ENCODE measurements at regions not wholly inside any gene's neighbourhood (a gene's known extent, or its start where the extent isn't known, plus 50 kb on each side); places are given as distances from the start of the nearest gene placed in this dataset.
A peak's percentile ranks its signal among the peaks of the same experiment; 100 is the strongest.

- Mint-ChIP-seq H3K4me1 (ENCODE audit: low read depth, unreplicated experiment) (no peaks in the 10 kb centered on the region), H3K36me3 (ENCODE audit: low read depth, unreplicated experiment) (peaks cover 3% of the 10 kb centered on the region), H3K27ac (ENCODE audit: unreplicated experiment) (no peak overlapping the region), H3K9me3 (ENCODE audit: unreplicated experiment) (peaks cover 5% of the 10 kb centered on the region), H3K27me3 (ENCODE audit: low read depth, unreplicated experiment) (peaks cover 4% of the 10 kb centered on the region), H3K4me3 (ENCODE audit: unreplicated experiment) (no peak overlapping the region)
- DNase-seq (ENCODE audit: low read depth) (no peak), FAIRE-seq (no peak)
- Histone ChIP-seq H3K4me3 (ENCODE audit: insufficient read depth, low read depth, low read length) (no peak overlapping the region), H3K79me2 (ENCODE audit: insufficient read depth, low read length) (no peaks in the 10 kb centered on the region), H3K27me3 (ENCODE audit: insufficient read depth, low read length) (no peaks in the 10 kb centered on the region), H3K9me3 (ENCODE audit: insufficient read depth, low read depth, low read length) (no peaks in the 10 kb centered on the region), H3K4me1 (ENCODE audit: insufficient read depth, low read length) (peaks cover 14% of the 10 kb centered on the region), H3K27ac (ENCODE audit: low read depth, low read length) (peak overlapping the region; percentile 38), H3K9ac (ENCODE audit: low read length) (peak overlapping the region; percentile 60), H3K4me2 (ENCODE audit: low read length) (peak overlapping the region; percentile 49), H2AFZ (ENCODE audit: low read depth, low read length) (peak overlapping the region; percentile 77), H3K36me3 (ENCODE audit: insufficient read depth, low read length) (no peaks in the 10 kb centered on the region), H4K20me1 (ENCODE audit: insufficient read depth, low read length) (no peaks in the 10 kb centered on the region)
- TF ChIP-seq EZH2 (IDR thresholded peaks at IDR 0.05; ENCODE audit: insufficient read depth, low read length) (no peak), CTCF (IDR thresholded peaks at IDR 0.05; ENCODE audit: insufficient read depth, low read depth, low read length) (no peak)
Observed at GRCh38 chr9:134215699-134216448, 51.5 kb upstream of the RNU6ATAC start.

- peak overlapping the region; percentile 49 for H3K4me2 ChIP-seq (ENCODE audit: low read length)
- H3K4me1 Mint-ChIP-seq (ENCODE audit: low read depth, unreplicated experiment), result no peaks in the 10 kb centered on the region
- no peak overlapping the region for H3K27ac Mint-ChIP-seq (ENCODE audit: unreplicated experiment)
- peaks cover 14% of the 10 kb centered on the region for H3K4me1 ChIP-seq (ENCODE audit: insufficient read depth, low read length)
- H3K9me3 Mint-ChIP-seq (ENCODE audit: unreplicated experiment), result peaks cover 5% of the 10 kb centered on the region
- no peak overlapping the region for H3K27ac ChIP-seq (ENCODE audit: low read depth, low read length)
- H3K9ac ChIP-seq (ENCODE audit: low read length), result no peak overlapping the region
- H3K36me3 Mint-ChIP-seq (ENCODE audit: low read depth, unreplicated experiment), result peaks cover 3% of the 10 kb centered on the region
- DNase-seq (ENCODE audit: low read depth) (no peak), FAIRE-seq (no peak)
- no peak overlapping the region for H3K4me3 Mint-ChIP-seq (ENCODE audit: unreplicated experiment)
- no peaks in the 10 kb centered on the region for H3K79me2 ChIP-seq (ENCODE audit: insufficient read depth, low read length)
- H3K27me3 Mint-ChIP-seq (ENCODE audit: low read depth, unreplicated experiment), result peaks cover 4% of the 10 kb centered on the region
- H3K9me3 ChIP-seq (ENCODE audit: insufficient read depth, low read depth, low read length), result no peaks in the 10 kb centered on the region
- H3K36me3 ChIP-seq (ENCODE audit: insufficient read depth, low read length), result no peaks in the 10 kb centered on the region
- H3K4me3 ChIP-seq (ENCODE audit: insufficient read depth, low read depth, low read length), result no peak overlapping the region
- TF ChIP-seq EZH2 (IDR thresholded peaks at IDR 0.05; ENCODE audit: insufficient read depth, low read length) (no peak), CTCF (IDR thresholded peaks at IDR 0.05; ENCODE audit: insufficient read depth, low read depth, low read length) (no peak)
- peak overlapping the region; percentile 77 for H2AFZ ChIP-seq (ENCODE audit: low read depth, low read length)
- H4K20me1 ChIP-seq (ENCODE audit: insufficient read depth, low read length), result no peaks in the 10 kb centered on the region
- no peaks in the 10 kb centered on the region for H3K27me3 ChIP-seq (ENCODE audit: insufficient read depth, low read length)
Observed at GRCh38 chr9:134216449-134216951, 52.1 kb upstream of the RNU6ATAC start.

DNA sequence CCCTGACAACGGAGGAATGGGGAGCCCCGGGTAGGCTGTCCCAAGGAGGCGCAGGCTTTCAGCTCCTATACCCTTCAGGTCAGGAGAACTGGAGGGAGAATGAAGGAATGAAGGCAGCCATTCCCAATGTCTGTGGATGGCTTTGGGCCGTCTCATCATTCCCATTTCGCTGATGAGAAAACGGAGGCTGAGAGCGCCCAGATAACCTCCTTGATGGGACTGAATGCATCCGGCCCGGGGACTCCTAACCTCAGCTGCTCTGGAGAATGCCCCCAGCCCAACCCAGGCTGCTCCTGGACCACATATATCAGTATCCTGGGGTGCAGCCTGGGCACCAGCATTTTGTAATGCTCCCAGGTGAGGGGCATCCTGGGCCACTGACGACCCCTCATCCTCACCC is 52.6 kb upstream of the RNU6ATAC start:
- peaks cover 3% of the 10 kb centered on the region for H3K36me3 Mint-ChIP-seq (ENCODE audit: low read depth, unreplicated experiment)
- H3K4me3 Mint-ChIP-seq (ENCODE audit: unreplicated experiment), result no peak overlapping the region
- no peak overlapping the region for H3K4me2 ChIP-seq (ENCODE audit: low read length)
- H3K27ac Mint-ChIP-seq (ENCODE audit: unreplicated experiment), result no peak overlapping the region
- TF ChIP-seq CTCF (IDR thresholded peaks at IDR 0.05; ENCODE audit: insufficient read depth, low read depth, low read length) (no peak), EZH2 (IDR thresholded peaks at IDR 0.05; ENCODE audit: insufficient read depth, low read length) (no peak)
- no peaks in the 10 kb centered on the region for H4K20me1 ChIP-seq (ENCODE audit: insufficient read depth, low read length)
- no peak overlapping the region for H2AFZ ChIP-seq (ENCODE audit: low read depth, low read length)
- FAIRE-seq, result no peak
- no peak overlapping the region for H3K27ac ChIP-seq (ENCODE audit: low read depth, low read length)
- no peaks in the 10 kb centered on the region for H3K79me2 ChIP-seq (ENCODE audit: insufficient read depth, low read length)
- no peak overlapping the region for H3K9ac ChIP-seq (ENCODE audit: low read length)
- peaks cover 5% of the 10 kb centered on the region for H3K9me3 Mint-ChIP-seq (ENCODE audit: unreplicated experiment)
- H3K9me3 ChIP-seq (ENCODE audit: insufficient read depth, low read depth, low read length), result no peaks in the 10 kb centered on the region
- H3K36me3 ChIP-seq (ENCODE audit: insufficient read depth, low read length), result no peaks in the 10 kb centered on the region
- no peak for DNase-seq (ENCODE audit: low read depth)
- H3K4me1 ChIP-seq (ENCODE audit: insufficient read depth, low read length), result peaks cover 14% of the 10 kb centered on the region
- no peaks in the 10 kb centered on the region for H3K27me3 ChIP-seq (ENCODE audit: insufficient read depth, low read length)
- H3K4me1 Mint-ChIP-seq (ENCODE audit: low read depth, unreplicated experiment), result no peaks in the 10 kb centered on the region
- peaks cover 6% of the 10 kb centered on the region for H3K27me3 Mint-ChIP-seq (ENCODE audit: low read depth, unreplicated experiment)
- H3K4me3 ChIP-seq (ENCODE audit: insufficient read depth, low read depth, low read length), result no peak overlapping the region
